Spleen (tissue), 11 donors: ENCODE measurements at regions not wholly inside any gene's neighbourhood (a gene's known extent, or its start where the extent isn't known, plus 50 kb on each side); places are given as distances from the start of the nearest gene placed in this dataset.

Experiments used
- DNase-seq: peaks from one replicate; pipeline ENCODE4 v3.0.0-alpha.2; 2020
- H3K27ac ChIP-seq, 8 donors: fragments of 200-600 bp; sonication (generic) in 7 of 8; 1 replicate in 4 of 8; 2 replicates in 4 of 8; pipeline versions ENCODE4 v1.5.0 to v1.8.0; 2016 to 2021; ENCODE audit warnings: inconsistent platforms in 4 of 8, mild to moderate bottlenecking in 4 of 8, moderate library complexity in 1 of 8
- H3K27me3 ChIP-seq, 7 donors: fragments of 200-600 bp; sonication (generic) in 6 of 7; replicated peaks in 1 of 7; 1 replicate in 4 of 7; 2 replicates in 3 of 7; pipeline versions ENCODE4 v1.5.0 to v1.8.0; 2016 to 2021; ENCODE audit warnings: inconsistent platforms in 3 of 7, mild to moderate bottlenecking in 1 of 7
- H3K36me3 ChIP-seq, 6 donors: fragments of 200-600 bp; sonication (generic) in 5 of 6; 1 replicate in 4 of 6; 2 replicates in 2 of 6; pipeline versions ENCODE4 v1.5.0 to v1.8.0; 2016 to 2021; ENCODE audit warnings: inconsistent platforms in 2 of 6
- H3K4me1 ChIP-seq, 6 donors: fragments of 200-600 bp; sonication (generic) in 5 of 6; 1 replicate in 3 of 6; 2 replicates in 3 of 6; pipeline versions ENCODE4 v1.5.0 to v1.8.0; 2016 to 2021; ENCODE audit warnings: inconsistent platforms in 3 of 6
- H3K4me3 ChIP-seq, 8 donors: fragments of 200-600 bp; sonication (generic) in 7 of 8; 1 replicate in 4 of 8; 2 replicates in 4 of 8; pipeline versions ENCODE4 v1.5.0 to v1.8.0; 2016 to 2021; ENCODE audit warnings: inconsistent platforms in 4 of 8, mild to moderate bottlenecking in 4 of 8, moderate library complexity in 2 of 8
- H3K9me3 ChIP-seq, 8 donors: fragments of 200-600 bp; sonication (generic) in 7 of 8; 1 replicate in 4 of 8; 2 replicates in 4 of 8; pipeline versions ENCODE4 v1.5.0 to v1.8.0; 2016 to 2021; ENCODE audit warnings: inconsistent platforms in 4 of 8
- POLR2A ChIP-seq, 3 donors: fragments of 450-650 bp; IDR thresholded peaks; one replicate each; pipeline ENCODE4 v1.5.1; 2017; ENCODE audit warnings: antibody characterized with exemption in 3 of 3, mild to moderate bottlenecking in 1 of 3
- POLR2AphosphoS5 ChIP-seq, 3 donors: sonication (generic); formaldehyde crosslinking; IDR thresholded peaks; one replicate each; pipeline ENCODE4 v1.5.1; 2017; ENCODE audit warnings: antibody characterized with exemption in 3 of 3
- WGBS, 5 donors: extraction: QIAGEN DNeasy Blood & Tissue Kit in 3 of 5; methylation state at CpG; one replicate each; pipeline versions ENCODE4 v1.1.5 to v1.1.7; 2013 to 2018; 5-methylcytosine and 5-hydroxymethylcytosine counted together
- intact Hi-C: fragments of 100-400 bp; cut with DNase I; formaldehyde crosslinking; loops from one replicate; pipeline ENCODE4 v1.15.0; 2023; ENCODE audit warnings: low total_unique reads
- TF ChIP-seq, protein P1 (sequence below), 11 experiments: fragments of 200-600 bp in 7 of 11; fragments of 450-650 bp in 4 of 11; sonication (generic) in 4 of 11; IDR thresholded peaks in 8 of 11; conservative IDR thresholded peaks in 3 of 11; 1 replicate in 7 of 11; 2 replicates in 4 of 11; pipeline versions ENCODE4 v1.4.0 to v1.8.0; 2016 to 2021; ENCODE audit warnings: antibody characterized with exemption in 11 of 11, inconsistent platforms in 4 of 11, mild to moderate bottlenecking in 1 of 11
- donor health status: healthy with polysubstance abuse.
- donor health status: DM: no; HTN: no; CAD: no; lungs with moderate emphysema.
- donor health status: DM: no; HTN: no; CAD: no.
- donor health status: Bipolar disorder and iron deficiency.
- donor health status: healthy.
- donor health status: DM: no; HTN: no; CAD: no.
- donor health status: DM: yes; HTN: yes; CAD: no.

DNA sequence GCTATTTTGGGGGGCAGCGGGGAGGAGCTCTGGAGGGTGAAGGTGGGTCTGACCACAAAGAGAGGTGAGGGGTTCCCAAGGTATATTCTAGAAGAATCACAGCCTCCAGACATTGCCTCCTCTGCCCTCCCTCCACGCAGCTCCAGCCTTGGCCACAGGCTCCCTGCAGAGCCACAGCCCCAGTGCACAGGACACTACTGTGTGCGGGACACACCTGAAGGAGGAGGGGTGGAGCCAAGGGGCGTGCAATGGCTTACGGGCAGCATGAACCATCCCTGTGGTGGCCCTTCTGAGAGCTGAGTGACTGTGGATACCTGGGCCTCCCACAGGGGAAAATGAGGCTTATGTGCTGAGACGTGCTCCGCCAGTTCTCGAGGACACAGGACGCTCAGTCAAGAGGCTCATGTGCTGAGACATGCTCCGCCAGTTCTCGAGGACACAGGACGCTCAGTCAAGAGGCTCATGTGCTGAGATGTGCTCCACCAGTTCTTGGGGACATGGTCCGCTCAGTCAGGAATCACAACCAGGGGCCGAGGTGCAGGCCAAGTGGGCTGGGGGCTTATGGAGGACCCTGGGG, 417.3 kb downstream of the SHANK2 start:
- Histone ChIP-seq H3K27me3 (peaks cover 0 to 50% (median 0%) of the 10 kb centered on the region in 7 donors), H3K36me3 (no peaks in the 10 kb centered on the region), H3K9me3 (peaks cover 0 to 22% (median 9%) of the 10 kb centered on the region in 8 donors), H3K27ac (no peak overlapping the region), H3K4me1 (no peaks in the 10 kb centered on the region), H3K4me3 (no peak overlapping the region)
- intact Hi-C loops, result no loop called here
- 72 to 86% (median 78%) methylated on average over 14 of the region's 14 CpGs for WGBS, 5 donors
- DNase-seq, result no peak
- TF ChIP-seq, protein P1, sequence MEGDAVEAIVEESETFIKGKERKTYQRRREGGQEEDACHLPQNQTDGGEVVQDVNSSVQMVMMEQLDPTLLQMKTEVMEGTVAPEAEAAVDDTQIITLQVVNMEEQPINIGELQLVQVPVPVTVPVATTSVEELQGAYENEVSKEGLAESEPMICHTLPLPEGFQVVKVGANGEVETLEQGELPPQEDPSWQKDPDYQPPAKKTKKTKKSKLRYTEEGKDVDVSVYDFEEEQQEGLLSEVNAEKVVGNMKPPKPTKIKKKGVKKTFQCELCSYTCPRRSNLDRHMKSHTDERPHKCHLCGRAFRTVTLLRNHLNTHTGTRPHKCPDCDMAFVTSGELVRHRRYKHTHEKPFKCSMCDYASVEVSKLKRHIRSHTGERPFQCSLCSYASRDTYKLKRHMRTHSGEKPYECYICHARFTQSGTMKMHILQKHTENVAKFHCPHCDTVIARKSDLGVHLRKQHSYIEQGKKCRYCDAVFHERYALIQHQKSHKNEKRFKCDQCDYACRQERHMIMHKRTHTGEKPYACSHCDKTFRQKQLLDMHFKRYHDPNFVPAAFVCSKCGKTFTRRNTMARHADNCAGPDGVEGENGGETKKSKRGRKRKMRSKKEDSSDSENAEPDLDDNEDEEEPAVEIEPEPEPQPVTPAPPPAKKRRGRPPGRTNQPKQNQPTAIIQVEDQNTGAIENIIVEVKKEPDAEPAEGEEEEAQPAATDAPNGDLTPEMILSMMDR (IDR thresholded peaks at IDR 0.05 in 8 of 11, conservative IDR thresholded peaks at IDR 0.05 in 3 of 11), result no peak
- TF ChIP-seq POLR2A (IDR thresholded peaks at IDR 0.05) (no peak), POLR2AphosphoS5 (IDR thresholded peaks at IDR 0.05) (no peak)

DNA sequence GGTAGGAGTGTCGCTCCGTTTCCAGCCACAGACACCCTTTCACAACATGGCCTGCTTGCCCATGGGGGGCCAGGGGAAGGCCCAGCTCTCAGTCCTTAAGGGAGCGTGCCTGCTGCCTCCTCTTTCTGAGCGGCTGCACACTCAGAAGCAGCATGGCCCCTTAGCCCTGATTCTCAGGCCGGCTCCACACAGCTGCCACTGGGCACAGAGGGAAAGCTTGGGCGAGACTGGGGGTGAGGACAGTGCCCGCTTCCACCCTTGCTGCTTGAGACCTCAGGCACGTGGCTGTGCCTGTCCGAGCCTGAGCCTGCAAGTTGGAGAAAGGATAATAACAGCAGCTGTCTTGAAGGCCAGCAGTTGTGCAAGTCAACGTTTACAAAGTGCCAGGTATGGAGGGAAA, 416.3 kb downstream of the SHANK2 start:
- H3K4me1 ChIP-seq, result no peaks in the 10 kb centered on the region
- no peak for DNase-seq
- WGBS, 5 donors, result 74 to 92% (median 86%) methylated on average over 8 to 10 of the region's 10 CpGs
- intact Hi-C loops, result no loop called here
- peaks cover 0 to 22% (median 9%) of the 10 kb centered on the region in 8 donors for H3K9me3 ChIP-seq
- H3K36me3 ChIP-seq, result no peaks in the 10 kb centered on the region
- peaks cover 0 to 50% (median 0%) of the 10 kb centered on the region in 7 donors for H3K27me3 ChIP-seq
- TF ChIP-seq POLR2A (IDR thresholded peaks at IDR 0.05), result no peak
- H3K4me3 ChIP-seq, result no peak overlapping the region
- no peak overlapping the region for H3K27ac ChIP-seq

DNA sequence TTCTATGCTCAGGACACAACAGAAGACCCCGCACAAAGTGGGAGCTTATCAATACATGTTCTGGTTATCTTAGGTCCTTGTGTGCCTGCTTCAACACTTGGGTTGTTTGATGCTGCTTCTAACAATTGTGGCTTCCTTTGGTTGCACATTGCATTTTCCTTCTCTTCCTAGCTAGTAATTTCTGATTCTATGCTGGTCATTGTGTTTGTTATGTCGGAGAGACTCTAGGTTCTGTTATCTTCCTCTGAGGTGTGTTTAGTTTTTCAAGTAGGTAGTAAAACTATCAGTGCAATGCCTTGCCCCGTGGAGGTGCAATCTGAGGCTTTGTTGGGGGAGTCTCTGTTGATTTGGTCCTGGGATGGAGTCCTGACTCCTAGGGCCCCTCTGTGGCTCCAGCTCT, 414.2 kb downstream of the SHANK2 start:
- no peak overlapping the region for H3K4me3 ChIP-seq
- H3K4me1 ChIP-seq, result no peaks in the 10 kb centered on the region
- 77 to 86% (median 85%) methylated on average over 3 of the region's 3 CpGs for WGBS, 5 donors
- no peak overlapping the region for H3K27ac ChIP-seq
- no peaks in the 10 kb centered on the region for H3K36me3 ChIP-seq
- H3K27me3 ChIP-seq, result peaks cover 0 to 45% (median 0%) of the 10 kb centered on the region in 7 donors
- no peak for DNase-seq
- intact Hi-C loops, result no loop called here
- no peak for TF ChIP-seq POLR2AphosphoS5 (IDR thresholded peaks at IDR 0.05)
- TF ChIP-seq POLR2A (IDR thresholded peaks at IDR 0.05), result no peak
- TF ChIP-seq, protein P1 (IDR thresholded peaks at IDR 0.05 in 8 of 11, conservative IDR thresholded peaks at IDR 0.05 in 3 of 11), result no peak
- H3K9me3 ChIP-seq, result peaks cover 0 to 22% (median 9%) of the 10 kb centered on the region in 8 donors

DNA sequence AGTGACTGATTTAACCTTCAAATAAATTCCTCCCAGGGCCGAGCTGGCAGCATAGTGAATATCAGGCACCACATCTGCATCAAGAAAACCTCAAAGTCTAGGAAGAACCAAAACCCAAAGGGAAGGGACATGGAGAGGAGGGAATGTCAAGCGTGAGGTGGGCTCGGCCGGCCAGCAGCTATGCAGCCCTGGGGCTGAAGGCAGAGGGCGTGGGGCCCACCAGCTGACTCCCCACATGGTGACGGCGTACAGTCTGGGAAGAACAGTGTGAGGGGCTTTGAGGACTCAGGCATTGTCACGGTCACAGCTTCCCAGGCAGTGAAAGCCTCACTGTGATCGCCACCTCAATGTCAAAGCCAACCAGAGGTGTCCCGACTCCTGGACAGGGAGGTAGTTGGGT, 412.5 kb downstream of the SHANK2 start:
- 85 to 91% (median 90%) methylated on average over 10 of the region's 10 CpGs for WGBS, 5 donors
- Histone ChIP-seq H3K36me3 (no peaks in the 10 kb centered on the region), H3K4me1 (no peaks in the 10 kb centered on the region), H3K27ac (no peak overlapping the region), H3K4me3 (no peak overlapping the region), H3K9me3 (peaks cover 0 to 22% (median 9%) of the 10 kb centered on the region in 8 donors), H3K27me3 (peaks cover 0 to 47% (median 0%) of the 10 kb centered on the region in 7 donors)
- TF ChIP-seq, protein P1 (IDR thresholded peaks at IDR 0.05 in 8 of 11, conservative IDR thresholded peaks at IDR 0.05 in 3 of 11), result no peak
- TF ChIP-seq POLR2AphosphoS5 (IDR thresholded peaks at IDR 0.05), result no peak
- TF ChIP-seq POLR2A (IDR thresholded peaks at IDR 0.05), result no peak
- intact Hi-C loops, result no loop called here
- no peak for DNase-seq
